Right atrium auricular region (tissue), 2 donors: ENCODE measurements at regions not wholly inside any gene's neighbourhood (a gene's known extent, or its start where the extent isn't known, plus 50 kb on each side); places are given as distances from the start of the nearest gene placed in this dataset.
"Not testable (repeated sequence)": the region's sequence is repeated elsewhere in the genome, so short reads cannot be mapped to it uniquely, and the experiment has no call there.

ENCODE experiments used
- DNase-seq: peaks from one replicate; pipeline ENCODE4 v3.0.0-alpha.2; 2019; ENCODE audit warnings: low spot score
- H3K27ac ChIP-seq, 2 donors: fragments of 200-600 bp; sonication (generic); 1 replicate in 1 of 2; 2 replicates in 1 of 2; pipeline ENCODE4 v1.5.1; 2016 to 2019
- H3K27me3 ChIP-seq, 2 donors: fragments of 200-600 bp; sonication (generic); one replicate each; pipeline versions ENCODE4 v1.5.1 to v1.6.0; 2017 to 2019
- H3K36me3 ChIP-seq: fragments of 200-600 bp; sonication (generic); one replicate; pipeline ENCODE4 v1.5.1; 2016
- H3K4me1 ChIP-seq, 2 donors: fragments of 200-600 bp; sonication (generic); one replicate each; pipeline versions ENCODE4 v1.5.1 to v1.6.0; 2017 to 2019
- H3K4me3 ChIP-seq, 2 donors: fragments of 200-600 bp; sonication (generic); 1 replicate in 1 of 2; 2 replicates in 1 of 2; pipeline ENCODE4 v1.5.1; 2017 to 2019; ENCODE audit warnings: mild to moderate bottlenecking in 1 of 2, moderate library complexity in 1 of 2
- H3K9me3 ChIP-seq, 2 donors: fragments of 200-600 bp; sonication (generic); one replicate each; pipeline ENCODE4 v1.5.1; 2019
- TF ChIP-seq, protein P1 (sequence below), 2 donors: fragments of 200-600 bp; sonication (generic); IDR thresholded peaks; one replicate each; pipeline ENCODE4 v1.5.1; 2019; ENCODE audit warnings: antibody characterized with exemption in 2 of 2

- not testable (repeated sequence) for H3K27me3 ChIP-seq, H3K4me1 ChIP-seq, DNase-seq, H3K27ac ChIP-seq, H3K9me3 ChIP-seq, H3K4me3 ChIP-seq
- H3K36me3 ChIP-seq, result peaks cover 19% of the 10 kb centered on the region
These were observed 93.2 kb upstream of the RPH3AL start, which contains the start of gene RFLNB for GRCh38 chr17:445839-446238. Gene RFLNB, minus strand, starts transcription at chr17:445939.

- TF ChIP-seq, protein P1, sequence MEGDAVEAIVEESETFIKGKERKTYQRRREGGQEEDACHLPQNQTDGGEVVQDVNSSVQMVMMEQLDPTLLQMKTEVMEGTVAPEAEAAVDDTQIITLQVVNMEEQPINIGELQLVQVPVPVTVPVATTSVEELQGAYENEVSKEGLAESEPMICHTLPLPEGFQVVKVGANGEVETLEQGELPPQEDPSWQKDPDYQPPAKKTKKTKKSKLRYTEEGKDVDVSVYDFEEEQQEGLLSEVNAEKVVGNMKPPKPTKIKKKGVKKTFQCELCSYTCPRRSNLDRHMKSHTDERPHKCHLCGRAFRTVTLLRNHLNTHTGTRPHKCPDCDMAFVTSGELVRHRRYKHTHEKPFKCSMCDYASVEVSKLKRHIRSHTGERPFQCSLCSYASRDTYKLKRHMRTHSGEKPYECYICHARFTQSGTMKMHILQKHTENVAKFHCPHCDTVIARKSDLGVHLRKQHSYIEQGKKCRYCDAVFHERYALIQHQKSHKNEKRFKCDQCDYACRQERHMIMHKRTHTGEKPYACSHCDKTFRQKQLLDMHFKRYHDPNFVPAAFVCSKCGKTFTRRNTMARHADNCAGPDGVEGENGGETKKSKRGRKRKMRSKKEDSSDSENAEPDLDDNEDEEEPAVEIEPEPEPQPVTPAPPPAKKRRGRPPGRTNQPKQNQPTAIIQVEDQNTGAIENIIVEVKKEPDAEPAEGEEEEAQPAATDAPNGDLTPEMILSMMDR (IDR thresholded peaks at IDR 0.05), result no peak
- no peaks in the 10 kb centered on the region for H3K9me3 ChIP-seq
These were observed 92.4 kb upstream of the RPH3AL start for GRCh38 chr17:444879-445454.

DNA sequence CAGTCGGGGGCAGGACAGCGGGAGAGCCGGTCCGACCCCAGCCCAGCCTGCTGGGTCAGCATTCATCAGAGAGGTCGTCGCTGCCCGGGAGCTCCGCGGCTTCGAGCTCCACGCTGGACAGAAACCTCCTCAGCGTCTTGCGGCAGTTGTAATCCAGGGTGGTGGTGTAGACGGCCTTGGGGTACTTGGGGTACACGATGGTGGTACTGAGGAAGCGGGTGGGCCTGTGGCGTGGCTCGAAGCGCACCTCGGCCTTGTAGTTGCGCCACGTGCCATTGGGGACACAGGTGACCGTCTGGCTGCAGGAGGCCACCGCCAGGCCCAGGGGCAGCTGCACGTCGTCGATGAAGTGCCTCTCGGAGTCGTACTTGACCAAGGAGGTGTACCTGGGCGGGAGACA, 90.5 kb upstream of the RPH3AL start:
- Histone ChIP-seq H3K27ac (no peak overlapping the region), H3K27me3 (no peaks in the 10 kb centered on the region), H3K9me3 (no peaks in the 10 kb centered on the region), H3K36me3 (peaks cover 19% of the 10 kb centered on the region), H3K4me1 (no peaks in the 10 kb centered on the region), H3K4me3 (no peak overlapping the region)
- TF ChIP-seq, protein P1 (IDR thresholded peaks at IDR 0.05), result no peak
- no peak for DNase-seq

More at GRCh38 chr17:444879-445454, 92.4 kb upstream of the RPH3AL start:
- no peak for DNase-seq
- Histone ChIP-seq H3K4me3 (no peak overlapping the region), H3K27ac (no peak overlapping the region), H3K36me3 (peaks cover 19% of the 10 kb centered on the region), H3K4me1 (no peaks in the 10 kb centered on the region), H3K27me3 (no peaks in the 10 kb centered on the region)

DNA sequence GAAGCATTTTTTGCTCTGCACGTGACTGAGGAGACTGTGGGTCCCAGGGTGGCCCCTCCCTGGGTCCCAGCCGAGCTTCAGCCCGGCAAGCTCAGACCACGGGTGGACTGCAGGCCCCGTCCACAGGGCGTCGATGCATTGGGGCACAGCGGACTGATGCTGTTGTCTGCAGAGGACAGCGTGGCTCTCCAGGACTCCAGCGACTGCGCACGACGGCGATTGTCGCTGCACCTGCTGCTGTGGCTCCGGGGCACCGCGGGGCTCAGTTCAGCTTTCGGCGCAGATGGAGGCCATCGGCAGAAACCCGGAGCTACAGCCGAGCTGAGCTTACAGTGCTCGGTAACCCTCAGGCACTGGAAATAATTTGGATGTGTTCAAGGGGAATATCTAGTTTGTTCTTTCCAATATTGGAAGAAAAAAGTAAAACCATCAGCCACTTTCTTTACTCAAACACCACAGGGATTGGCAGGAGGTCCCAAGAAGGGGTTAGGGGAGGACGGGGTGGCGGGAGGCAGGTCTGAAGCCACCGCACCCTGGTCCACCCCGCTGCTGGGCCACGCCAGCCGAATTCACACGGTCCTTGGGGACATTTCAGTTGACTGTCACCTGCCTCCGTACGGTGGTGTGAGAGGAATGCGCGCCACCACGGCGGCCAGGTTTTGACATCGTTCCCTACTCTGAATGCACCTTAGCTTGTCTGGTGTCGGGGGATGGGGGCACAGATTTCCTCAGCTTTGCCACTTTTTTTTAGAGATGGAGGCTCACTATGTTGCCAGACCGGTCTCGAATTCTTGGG, 88.7 kb upstream of the RPH3AL start:
- Histone ChIP-seq H3K27ac (no peak overlapping the region), H3K36me3 (peaks cover 19% of the 10 kb centered on the region)

GRCh38 chr17:438191-438590, 85.6 kb upstream of the RPH3AL start:
- no peaks in the 10 kb centered on the region for H3K9me3 ChIP-seq
- peaks cover 8% of the 10 kb centered on the region for H3K36me3 ChIP-seq
- TF ChIP-seq, protein P1 (IDR thresholded peaks at IDR 0.05), result no peak
- H3K4me1 ChIP-seq, result no peaks in the 10 kb centered on the region
- no peak overlapping the region for H3K27ac ChIP-seq
- no peak overlapping the region for H3K4me3 ChIP-seq
- no peaks in the 10 kb centered on the region for H3K27me3 ChIP-seq
- no peak for DNase-seq

More for the DNA sequence above, 88.7 kb upstream of the RPH3AL start:
- Histone ChIP-seq H3K4me3 (no peak overlapping the region), H3K9me3 (no peaks in the 10 kb centered on the region), H3K4me1 (no peaks in the 10 kb centered on the region), H3K27me3 (no peaks in the 10 kb centered on the region)
- no peak for DNase-seq
- TF ChIP-seq, protein P1 (IDR thresholded peaks at IDR 0.05), result no peak

GRCh38 chr17:437545-437944, 84.9 kb upstream of the RPH3AL start:
- H3K36me3 ChIP-seq, result peaks cover 2% of the 10 kb centered on the region
- no peaks in the 10 kb centered on the region for H3K4me1 ChIP-seq
- H3K27me3 ChIP-seq, result no peaks in the 10 kb centered on the region
- no peak overlapping the region for H3K4me3 ChIP-seq
- no peaks in the 10 kb centered on the region for H3K9me3 ChIP-seq
- H3K27ac ChIP-seq, result no peak overlapping the region
- TF ChIP-seq, protein P1 (IDR thresholded peaks at IDR 0.05), result no peak
- DNase-seq, result no peak
